GM13977 (cell line): ENCODE measurements at regions not wholly inside any gene's neighbourhood (a gene's known extent, or its start where the extent isn't known, plus 50 kb on each side); places are given as distances from the start of the nearest gene placed in this dataset.

Experiments used
- DNase-seq: peaks from one replicate; pipeline ENCODE4 v3.0.0; 2012; ENCODE audit warnings: low spot score
- CTCF ChIP-seq: IDR thresholded peaks from 2 replicates; pipeline ENCODE4 v1.5.1; 2012; ENCODE audit warnings: mild to moderate bottlenecking, control low read depth; ENCODE audit not compliant: insufficient read depth; ENCODE audit errors: extremely low read depth, missing control alignments
- in situ Hi-C: fragments of 300-500 bp; cut with MboI; formaldehyde crosslinking; loops from one replicate; pipeline ENCODE4 v1.12.0; 2022; ENCODE audit warnings: low sequenced_read_pairs, low pct_unique_long_range_greater_than_20kb, mixed read lengths, inconsistent platforms; ENCODE audit not compliant: unreplicated experiment

GRCh38 chr2:217016796-217017419 is 157.0 kb upstream of the TNP1 start:
- no peak for TF ChIP-seq CTCF
- no peak for DNase-seq
- in situ Hi-C loops, result no loop called here

GRCh38 chr2:217014328-217015105 is 154.7 kb upstream of the TNP1 start:
- in situ Hi-C loops, result no loop called here
- no peak for TF ChIP-seq CTCF
- no peak for DNase-seq

GRCh38 chr2:217013926-217014325 is 154.1 kb upstream of the TNP1 start:
- no peak for DNase-seq
- in situ Hi-C loops, result no loop called here
- no peak for TF ChIP-seq CTCF

- TF ChIP-seq CTCF, result no peak
- in situ Hi-C loops, result no loop called here
Observed at GRCh38 chr2:217011576-217011975, 151.7 kb upstream of the TNP1 start.

GRCh38 chr2:217010173-217010572 is 150.3 kb upstream of the TNP1 start:
- in situ Hi-C loops, result no loop called here
- no peak for DNase-seq

More at GRCh38 chr2:217011576-217011975, 151.7 kb upstream of the TNP1 start:
- DNase-seq, result no peak

GRCh38 chr2:217008794-217009193 is 148.9 kb upstream of the TNP1 start:
- in situ Hi-C loops, result no loop called here
- no peak for TF ChIP-seq CTCF
- DNase-seq, result no peak

More at GRCh38 chr2:217010173-217010572, 150.3 kb upstream of the TNP1 start:
- no peak for TF ChIP-seq CTCF
